OCI-LY1 (cell line): ENCODE measurements at regions not wholly inside any gene's neighbourhood (a gene's known extent, or its start where the extent isn't known, plus 50 kb on each side); places are given as distances from the start of the nearest gene placed in this dataset.

ENCODE experiments used
- EZH2 ChIP-seq: fragments of 200-600 bp; sonication (generic), shearing (Covaris generic); IDR thresholded peaks from 2 replicates; pipeline ENCODE4 v1.8.0; 2017; ENCODE audit warnings: borderline replicate concordance, mixed run types, mild to moderate bottlenecking, antibody characterized with exemption, low read length, moderate library complexity, mixed read lengths
- TF ChIP-seq, protein P1 (sequence below): fragments of 200-600 bp; sonication (generic), shearing (Covaris generic); IDR thresholded peaks from 2 replicates; pipeline ENCODE4 v1.5.1; 2017; ENCODE audit warnings: mild to moderate bottlenecking, antibody characterized with exemption, low read length, moderate library complexity, mixed read lengths

DNA sequence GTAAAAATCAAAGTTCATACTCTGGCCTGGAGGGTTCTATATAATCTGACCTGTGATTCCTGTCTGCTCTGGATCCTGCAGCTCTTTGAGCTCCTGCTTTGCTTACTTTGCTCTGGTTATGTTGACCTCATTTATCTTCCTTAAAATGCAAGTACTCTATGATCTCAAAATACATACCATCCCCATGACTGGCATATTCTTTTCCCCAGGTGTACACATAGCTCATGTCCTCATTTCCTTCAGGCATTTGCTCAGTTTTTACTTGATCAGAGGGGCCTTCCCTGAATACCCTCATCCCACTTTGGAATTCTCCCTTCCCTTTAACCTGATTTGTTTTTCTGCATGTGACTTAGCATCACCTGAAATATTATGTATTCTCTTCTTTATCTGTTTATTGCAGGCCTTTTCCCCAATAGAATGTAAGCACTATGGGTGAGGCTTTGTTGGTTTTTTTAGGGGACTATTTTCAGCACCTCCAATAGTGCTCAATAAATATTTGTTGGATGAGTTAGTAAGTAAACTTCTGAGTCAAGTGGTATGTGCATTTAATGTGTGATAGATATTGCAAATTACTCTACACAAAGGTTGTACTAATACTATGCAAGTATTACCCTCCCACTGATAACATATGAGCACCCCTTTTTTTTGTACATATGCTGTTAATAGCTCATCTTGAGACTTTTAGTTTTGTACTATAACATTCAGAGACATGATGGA, 211.5 kb downstream of the NMUR2 start:
- TF ChIP-seq, protein P1, sequence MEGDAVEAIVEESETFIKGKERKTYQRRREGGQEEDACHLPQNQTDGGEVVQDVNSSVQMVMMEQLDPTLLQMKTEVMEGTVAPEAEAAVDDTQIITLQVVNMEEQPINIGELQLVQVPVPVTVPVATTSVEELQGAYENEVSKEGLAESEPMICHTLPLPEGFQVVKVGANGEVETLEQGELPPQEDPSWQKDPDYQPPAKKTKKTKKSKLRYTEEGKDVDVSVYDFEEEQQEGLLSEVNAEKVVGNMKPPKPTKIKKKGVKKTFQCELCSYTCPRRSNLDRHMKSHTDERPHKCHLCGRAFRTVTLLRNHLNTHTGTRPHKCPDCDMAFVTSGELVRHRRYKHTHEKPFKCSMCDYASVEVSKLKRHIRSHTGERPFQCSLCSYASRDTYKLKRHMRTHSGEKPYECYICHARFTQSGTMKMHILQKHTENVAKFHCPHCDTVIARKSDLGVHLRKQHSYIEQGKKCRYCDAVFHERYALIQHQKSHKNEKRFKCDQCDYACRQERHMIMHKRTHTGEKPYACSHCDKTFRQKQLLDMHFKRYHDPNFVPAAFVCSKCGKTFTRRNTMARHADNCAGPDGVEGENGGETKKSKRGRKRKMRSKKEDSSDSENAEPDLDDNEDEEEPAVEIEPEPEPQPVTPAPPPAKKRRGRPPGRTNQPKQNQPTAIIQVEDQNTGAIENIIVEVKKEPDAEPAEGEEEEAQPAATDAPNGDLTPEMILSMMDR = no peak
- no peak for TF ChIP-seq EZH2
